Hepatocyte (in vitro differentiated cells): ENCODE measurements at regions not wholly inside any gene's neighbourhood (a gene's known extent, or its start where the extent isn't known, plus 50 kb on each side); places are given as distances from the start of the nearest gene placed in this dataset.

Experiments
- EZH2 ChIP-seq: fragments of 200-600 bp; sonication (generic); IDR thresholded peaks from 2 replicates; pipeline ENCODE4 v1.6.1; 2016; ENCODE audit warnings: antibody characterized with exemption, mild to moderate bottlenecking, borderline replicate concordance
- EZH2phosphoT487 ChIP-seq: fragments of 200-600 bp; sonication (generic); IDR thresholded peaks from one replicate; pipeline ENCODE4 v1.6.1; 2018; ENCODE audit warnings: antibody characterized with exemption, mild to moderate bottlenecking, low read depth, moderate library complexity; ENCODE audit not compliant: unreplicated experiment, severe bottlenecking
- TF ChIP-seq, protein P1 (sequence below): fragments of 200-600 bp; sonication (generic); IDR thresholded peaks from 2 replicates; pipeline ENCODE4 v1.5.1; 2016; ENCODE audit warnings: antibody characterized with exemption, mild to moderate bottlenecking; ENCODE audit not compliant: poor library complexity

DNA sequence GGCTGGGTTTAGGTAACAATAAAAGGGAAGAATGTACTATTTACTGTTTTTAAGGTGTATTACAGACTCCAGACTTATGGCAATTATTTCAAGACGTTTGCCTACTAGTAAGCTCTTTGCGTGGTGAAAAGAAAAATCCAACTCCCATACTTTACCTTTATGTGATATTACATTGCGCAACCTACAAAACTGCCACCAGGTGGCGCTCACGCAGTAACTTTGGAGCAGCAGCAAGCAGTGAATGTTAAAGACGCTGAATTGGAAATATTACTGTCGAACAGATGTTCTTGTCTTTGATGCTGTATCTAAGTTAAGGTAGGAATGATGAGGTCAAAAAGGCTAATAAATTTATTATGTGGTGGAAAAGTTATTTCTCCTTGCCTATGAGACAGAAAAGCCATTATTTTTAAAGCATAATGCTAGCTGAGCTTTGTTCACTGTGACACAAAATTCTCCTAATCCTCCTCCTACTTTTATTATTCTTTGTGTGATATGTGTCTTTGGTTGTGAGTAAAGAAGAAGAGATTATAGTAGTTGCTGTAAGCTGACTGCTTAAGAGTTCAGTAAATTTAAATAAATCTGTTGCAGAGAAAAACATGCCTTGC is 1099.8 kb upstream of the TENM3 start:
- TF ChIP-seq, protein P1, sequence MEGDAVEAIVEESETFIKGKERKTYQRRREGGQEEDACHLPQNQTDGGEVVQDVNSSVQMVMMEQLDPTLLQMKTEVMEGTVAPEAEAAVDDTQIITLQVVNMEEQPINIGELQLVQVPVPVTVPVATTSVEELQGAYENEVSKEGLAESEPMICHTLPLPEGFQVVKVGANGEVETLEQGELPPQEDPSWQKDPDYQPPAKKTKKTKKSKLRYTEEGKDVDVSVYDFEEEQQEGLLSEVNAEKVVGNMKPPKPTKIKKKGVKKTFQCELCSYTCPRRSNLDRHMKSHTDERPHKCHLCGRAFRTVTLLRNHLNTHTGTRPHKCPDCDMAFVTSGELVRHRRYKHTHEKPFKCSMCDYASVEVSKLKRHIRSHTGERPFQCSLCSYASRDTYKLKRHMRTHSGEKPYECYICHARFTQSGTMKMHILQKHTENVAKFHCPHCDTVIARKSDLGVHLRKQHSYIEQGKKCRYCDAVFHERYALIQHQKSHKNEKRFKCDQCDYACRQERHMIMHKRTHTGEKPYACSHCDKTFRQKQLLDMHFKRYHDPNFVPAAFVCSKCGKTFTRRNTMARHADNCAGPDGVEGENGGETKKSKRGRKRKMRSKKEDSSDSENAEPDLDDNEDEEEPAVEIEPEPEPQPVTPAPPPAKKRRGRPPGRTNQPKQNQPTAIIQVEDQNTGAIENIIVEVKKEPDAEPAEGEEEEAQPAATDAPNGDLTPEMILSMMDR: peak; percentile 94
- TF ChIP-seq EZH2phosphoT487: no peak
- no peak for TF ChIP-seq EZH2
